ENCODE measurements at regions not wholly inside any gene's neighbourhood (a gene's known extent, or its start where the extent isn't known, plus 50 kb on each side); places are given as distances from the start of the nearest gene placed in this dataset.
"Not testable (repeated sequence)": the region's sequence is repeated elsewhere in the genome, so short reads cannot be mapped to it uniquely, and the experiment has no call there.

DNA sequence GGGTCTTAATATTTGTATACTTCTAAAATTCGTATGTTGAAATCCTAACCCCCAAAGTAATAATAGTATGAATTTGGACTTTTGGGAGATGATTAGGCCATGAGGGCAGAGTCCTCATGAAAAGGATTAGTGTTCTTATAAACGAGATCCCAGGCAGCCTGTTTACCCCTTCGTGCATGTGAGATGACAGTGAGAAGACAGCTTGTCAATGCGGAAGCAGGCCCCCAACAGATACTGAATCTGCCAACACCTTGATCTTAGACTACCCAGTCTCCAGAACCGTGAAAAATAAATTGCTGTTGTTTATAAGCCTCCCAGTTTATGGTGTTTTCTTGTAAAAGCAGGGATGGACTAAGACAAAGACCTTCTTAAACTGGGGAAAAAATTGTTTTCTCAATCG lies 714.2 kb downstream of the SI start:
- DNase-seq: no peak

DNA sequence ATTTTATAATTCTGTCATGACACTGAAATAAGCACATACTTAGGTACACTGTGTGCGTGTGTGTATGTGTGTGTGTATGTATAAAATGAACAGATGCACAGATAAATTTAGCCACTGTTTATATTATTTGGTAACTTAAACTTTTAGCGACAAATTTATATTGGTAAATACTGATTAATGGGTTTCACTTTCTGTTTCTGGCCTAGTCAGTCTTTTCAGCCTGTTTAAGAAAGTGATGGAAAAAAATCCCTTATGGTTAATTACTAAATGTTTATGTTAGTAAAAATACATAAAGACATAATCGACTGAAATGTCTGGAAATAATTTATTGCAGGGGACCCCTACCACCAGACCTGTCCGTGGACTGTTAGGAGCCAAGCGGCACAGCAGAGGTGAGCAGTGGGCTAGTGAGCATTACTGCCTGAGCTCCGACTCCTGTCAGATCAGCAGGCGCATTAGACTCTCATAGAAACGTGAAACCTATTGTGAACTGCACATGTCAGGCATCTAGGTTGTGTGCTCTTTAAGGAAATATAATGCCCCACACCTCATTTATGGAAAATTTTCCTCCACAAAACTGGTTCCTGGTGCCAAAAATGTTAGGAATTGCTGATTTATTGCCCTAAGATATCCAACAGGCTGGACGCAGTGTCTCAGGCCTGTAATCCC lies 717.4 kb downstream of the SI start:
- no peak for DNase-seq

DNA sequence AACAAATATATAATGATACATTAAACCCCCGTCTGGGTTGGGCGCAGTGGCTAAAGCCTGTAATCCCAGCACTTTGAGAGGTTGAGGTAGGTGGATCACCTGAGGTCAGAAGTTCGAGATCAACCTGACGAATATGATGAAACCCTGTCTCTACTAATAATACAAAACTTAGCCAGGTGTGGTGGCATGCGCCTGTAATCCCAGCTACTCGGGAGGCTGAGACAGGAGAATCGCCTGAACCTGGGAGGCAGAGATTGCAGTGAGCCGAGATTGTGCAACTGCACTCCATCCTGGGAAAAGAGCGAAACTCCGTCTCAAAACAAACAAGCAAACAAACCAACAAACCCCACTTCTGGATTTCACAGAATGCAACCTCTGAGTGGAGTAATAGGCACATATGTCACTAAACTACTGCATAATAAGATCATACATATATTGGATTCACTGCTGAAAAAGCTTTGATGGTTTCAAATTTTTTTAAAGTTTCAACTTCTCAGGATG lies 718.2 kb downstream of the SI start:
- no peak for DNase-seq

DNA sequence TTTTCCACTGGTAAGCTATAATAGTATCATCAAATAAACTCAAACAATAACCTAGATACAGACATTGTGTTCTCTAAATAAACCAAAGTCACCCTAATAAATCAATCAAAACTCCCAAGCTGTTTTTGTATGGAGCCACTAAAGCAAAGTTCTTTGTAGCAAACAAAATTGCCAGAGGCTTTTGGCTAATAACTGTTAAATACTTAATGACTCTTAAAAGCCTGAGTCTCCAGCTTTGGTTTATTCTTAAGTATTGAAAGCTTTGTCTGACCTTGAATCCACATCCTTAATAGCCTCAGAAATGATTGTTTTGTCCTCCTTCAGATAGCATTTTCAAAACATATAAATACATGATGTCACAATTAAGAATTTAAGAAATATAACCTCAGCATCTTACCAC lies 725.3 kb downstream of the SI start:
- DNase-seq: no peak

DNA sequence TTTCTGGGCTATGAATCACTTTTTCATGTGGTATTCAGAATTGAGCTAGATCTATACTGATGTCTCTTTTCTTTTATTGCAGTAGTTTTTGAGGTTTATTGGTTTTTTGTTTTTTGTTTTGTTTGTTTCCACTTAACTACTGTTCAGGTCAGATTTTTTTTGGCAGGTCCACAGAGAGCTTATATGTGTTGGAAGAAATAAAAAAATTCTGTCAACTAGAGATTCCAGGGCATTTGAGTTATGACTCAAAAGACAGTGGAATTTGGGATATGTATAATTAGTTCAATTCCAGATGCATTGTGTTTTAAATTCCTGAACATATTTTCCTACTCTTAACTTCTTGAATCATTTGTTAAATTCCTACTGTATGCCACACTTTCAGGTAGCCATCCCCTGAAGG lies 727.2 kb downstream of the SI start:
- no peak for DNase-seq

DNA sequence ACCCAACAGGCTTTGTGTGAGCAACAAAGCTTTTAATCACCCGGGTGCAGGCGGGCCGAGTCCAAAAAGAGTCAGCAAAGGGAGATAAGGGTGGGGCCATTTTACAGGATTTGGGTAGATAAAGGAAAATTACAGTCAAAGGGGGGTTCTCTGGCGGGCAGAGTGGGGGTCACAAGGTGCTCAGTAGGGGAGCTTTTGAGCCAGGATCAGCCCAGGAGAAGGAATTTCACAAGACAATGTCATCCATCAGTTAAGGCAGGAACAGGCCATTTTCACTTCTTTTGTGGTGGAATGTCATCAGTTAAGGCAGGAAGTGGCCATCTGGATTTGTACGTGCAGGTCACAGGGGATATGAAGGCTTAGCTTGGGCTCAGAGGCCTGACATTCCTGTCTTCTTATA lies 736.1 kb downstream of the SI start:
- not testable (repeated sequence) for DNase-seq

DNA sequence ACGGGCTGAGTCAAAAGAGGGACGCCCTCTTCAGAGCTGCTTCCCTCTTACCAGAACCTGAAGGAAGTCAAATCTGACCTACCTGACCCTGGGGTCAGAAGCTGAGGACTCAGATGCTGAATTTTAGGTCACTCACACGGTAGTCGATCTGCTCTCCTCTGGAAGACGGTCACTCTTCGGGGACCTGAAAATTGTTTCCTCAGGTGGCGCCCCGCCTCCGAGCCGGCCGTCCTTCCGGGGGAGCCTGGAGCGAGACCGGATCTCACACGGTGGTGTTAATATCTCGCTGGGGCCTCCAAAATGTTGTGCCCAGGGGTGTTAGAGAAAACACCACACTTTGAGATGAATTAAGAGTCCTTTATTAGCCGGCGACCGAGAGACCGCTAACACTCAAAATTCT lies 737.2 kb downstream of the SI start:
- no peak for DNase-seq

DNA sequence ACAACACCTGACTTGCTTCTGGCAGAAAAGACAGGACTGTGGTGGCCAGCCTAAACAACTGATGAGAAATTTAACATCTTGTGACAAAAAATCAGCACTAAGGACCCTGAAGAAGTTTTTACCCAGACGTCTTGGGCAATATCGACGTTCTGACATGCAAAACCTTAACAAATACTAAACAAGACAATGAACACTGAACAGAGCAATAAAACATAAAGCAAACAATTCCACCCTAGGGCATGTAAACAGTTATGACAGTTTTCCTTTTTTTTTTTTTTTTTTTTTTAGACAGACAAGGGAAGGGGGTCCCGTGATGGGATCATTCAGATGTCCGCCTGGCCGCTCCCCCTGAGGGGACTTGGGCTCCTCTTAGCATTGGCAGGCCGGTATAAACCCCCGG lies 738.0 kb downstream of the SI start:
- no peak for DNase-seq

DNA sequence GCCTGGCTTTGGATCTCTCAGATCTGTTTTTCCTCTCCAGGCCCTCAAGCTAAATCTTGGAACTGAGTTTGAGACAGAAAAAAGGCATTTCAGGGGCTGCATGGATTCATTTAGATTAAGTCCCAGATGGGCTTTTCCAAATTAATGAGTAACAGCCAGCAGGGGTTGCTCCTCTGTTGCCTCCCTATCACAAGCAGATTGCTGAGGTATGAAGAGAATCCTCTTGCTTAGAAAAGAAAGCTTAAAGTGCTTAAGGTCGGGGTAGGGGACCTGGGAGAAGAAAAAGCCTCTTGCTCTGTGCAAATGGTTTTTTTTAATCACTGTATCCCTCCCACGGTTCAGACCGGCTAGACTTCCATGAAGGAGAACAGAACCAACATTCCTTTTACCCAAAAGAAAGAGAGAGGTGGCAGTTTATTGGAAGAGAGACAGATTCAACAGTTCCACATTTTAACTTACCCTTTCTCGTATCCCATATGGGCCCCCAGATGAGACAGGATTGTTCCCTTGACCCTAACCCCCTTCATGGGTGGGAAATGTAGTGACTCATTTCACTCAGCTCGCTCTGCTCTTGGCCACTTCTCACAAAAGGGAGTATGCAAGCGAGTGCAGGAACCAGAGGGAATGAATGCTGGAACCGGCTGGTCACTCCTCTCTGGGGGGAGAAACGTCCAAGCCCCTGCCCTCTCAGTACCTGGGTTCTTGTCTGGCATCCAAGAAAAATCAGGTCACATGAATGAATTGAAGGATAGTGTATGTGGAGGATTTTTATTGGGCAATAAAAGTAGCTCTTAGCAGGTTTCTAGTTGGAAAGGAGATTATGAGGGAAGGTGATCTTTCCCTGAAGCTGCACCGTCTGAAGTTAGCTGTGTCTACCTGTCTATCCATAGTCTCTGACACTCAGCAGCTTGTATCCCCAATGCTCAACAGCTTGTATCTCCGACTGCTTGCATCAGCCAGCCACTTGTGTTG lies 745.2 kb downstream of the SI start:
- no peak for DNase-seq

DNA sequence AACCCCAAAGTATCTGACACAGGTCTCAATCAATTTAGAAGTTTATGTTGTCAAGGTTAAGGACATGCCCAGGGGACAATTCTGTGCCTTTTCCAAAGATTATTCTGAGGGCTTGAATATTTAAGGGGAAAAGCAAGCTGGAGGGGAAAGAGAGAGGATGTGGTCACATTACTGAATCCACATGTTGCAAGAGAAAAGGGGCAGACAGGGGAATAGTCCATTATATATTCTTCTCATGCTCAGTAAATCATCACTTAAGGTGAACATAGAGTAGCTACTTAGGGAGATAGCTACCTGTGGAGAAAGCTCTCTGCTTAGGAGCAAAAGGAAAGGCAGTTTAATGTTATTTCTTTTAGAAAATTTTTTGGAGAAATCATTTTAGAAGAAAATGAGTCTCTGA lies 751.6 kb downstream of the SI start:
- DNase-seq: no peak

DNA sequence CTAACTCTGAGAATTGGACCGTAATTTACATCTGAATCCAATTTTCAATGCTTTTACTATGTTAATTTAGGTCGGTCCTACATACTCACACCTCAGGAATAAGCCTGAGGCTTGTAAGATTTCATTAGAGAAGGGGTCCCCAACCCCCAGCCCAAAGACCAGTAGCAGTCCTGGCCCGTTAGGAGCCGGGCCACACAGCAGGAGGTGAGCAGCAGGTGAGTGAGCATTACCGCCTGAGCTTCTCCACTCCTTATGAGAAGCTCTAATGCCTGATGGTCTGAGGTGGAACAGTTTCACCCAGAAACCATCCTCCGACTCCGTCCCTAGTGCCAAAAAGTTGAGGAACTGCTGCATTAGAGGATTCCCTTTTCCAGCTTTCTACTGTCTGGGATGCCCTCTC lies 757.3 kb downstream of the SI start:
- DNase-seq: no peak

DNA sequence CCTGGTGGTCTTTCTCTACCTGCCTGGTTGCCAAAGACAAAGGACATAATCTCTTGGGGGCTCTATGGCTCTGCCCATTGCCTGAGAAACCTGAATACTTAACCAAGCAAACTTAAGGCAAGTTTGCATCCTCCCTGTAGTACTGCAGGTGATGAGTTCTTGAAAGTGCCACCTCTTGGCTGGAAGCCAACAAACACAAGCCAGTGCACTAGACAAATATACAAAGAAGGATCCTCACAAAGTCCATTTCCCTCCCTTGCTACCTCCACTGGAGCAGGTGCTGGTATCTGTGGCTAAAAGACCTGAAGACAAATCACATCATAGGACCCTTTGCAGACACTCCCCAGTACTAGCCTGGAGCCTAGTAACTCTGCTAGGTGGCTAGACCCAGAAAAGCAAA lies 772.3 kb downstream of the SI start:
- DNase-seq: no peak

DNA sequence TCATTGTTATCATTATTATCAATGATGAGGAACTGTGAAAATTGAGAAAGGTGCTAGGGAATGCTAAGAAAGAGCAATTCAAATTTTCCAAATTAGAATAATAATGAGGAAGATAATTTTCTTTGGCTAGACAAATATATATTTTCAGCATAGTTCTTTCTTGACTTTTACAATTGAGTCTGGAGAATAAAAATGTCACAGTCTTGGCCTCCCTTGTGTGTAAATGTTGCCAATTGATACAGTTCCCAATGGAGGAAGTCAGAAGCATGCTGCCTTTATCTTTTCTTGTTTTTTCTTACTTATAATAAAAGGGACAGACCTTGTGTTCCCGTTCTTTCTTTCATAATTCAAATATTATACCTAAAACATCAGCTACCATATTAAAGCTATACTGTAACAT lies 774.4 kb downstream of the SI start:
- DNase-seq: no peak

DNA sequence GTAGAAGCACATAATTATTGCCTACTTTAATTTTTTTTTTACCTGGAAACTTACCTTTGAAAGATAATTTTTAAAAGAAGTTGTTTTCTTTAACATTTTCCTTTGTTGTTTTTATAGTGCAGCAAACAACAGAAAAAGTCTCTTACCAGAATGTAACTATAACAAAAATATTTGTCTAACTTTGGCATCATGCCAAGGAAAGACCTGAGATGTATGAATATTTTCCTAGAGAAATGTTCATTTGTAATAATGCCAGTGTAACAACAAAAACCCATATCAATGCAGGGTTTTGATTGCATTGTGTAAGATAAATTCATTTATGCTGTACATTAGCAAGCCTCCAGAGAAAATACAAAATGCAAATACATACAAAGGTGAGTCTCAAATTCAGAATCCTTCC lies 775.7 kb downstream of the SI start:
- no peak for DNase-seq

DNA sequence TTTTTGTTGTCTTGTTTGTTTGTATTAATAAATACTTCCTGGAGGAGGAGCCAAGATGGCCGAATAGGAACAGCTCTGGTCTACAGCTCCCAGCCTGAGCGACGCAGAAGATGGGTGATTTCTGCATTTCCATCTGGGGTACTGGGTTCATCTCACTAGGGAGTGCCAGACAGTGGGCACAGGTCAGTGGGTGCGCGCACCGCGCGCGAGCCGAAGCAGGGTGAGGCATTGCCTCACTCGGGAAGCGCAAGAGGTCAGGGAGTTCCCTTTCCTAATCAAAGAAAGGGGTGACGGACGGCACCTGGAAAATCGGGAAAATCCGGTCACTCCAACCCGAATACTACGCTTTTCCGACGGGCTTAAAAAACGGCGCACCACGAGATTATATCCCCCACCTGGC lies 786.8 kb downstream of the SI start:
- not testable (repeated sequence) for DNase-seq

DNA sequence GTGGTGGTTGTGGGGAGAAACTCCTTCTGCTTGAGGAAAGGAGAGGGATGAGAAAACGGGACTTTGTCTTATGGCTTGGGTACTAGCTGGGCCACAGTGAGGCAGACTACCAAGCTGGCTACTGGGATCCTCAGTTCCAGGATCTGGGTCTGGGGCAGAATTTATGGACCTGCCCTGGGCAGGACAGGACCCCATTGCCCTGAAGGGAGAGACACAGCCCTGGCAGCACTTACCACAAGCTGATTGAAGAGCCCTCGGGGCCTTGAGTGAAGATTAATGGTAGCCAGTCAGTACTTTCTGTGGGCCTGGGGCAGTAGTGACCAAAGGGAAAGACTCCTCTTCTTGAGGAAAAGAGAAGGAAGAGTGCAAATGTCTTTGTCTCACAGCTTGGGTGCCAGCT lies 799.7 kb downstream of the SI start:
- DNase-seq: no peak

DNA sequence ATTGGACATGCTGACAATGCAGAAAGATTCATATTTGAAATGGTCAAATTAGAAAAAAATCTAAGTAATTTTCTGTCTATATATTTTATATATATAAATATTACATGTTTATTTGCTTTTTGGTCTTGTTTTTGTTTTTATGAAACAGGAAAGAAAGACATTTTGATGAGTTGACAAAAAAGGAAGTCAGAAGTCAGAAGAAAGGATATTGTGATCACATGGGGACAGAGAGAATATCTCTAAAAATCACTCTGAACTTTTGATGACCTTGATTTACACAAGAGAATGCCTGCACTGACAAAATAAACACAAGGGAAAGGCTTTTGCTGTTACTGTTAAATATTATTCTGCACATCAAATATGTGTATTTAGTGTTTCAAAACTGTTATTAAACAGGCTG lies 811.2 kb downstream of the SI start:
- no peak for DNase-seq

DNA sequence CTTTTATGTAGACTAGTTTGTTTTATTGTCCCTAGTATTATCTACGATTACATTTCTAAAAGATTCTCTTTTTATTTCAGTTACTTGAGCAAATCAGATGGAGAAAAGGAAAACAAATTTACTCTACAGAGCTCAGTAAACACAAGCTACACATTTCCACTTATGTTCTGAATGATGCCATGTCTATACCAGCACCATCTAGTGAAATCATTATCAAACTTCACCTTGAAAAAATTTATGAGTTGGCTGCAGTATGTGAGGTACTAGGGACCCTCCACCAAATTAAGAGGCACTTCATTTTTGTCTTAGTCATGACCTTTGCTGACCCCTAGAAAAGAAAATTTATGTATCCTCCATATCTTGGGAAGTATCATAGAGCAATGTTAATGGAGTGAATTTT lies 827.4 kb downstream of the SI start:
- DNase-seq: no peak

DNA sequence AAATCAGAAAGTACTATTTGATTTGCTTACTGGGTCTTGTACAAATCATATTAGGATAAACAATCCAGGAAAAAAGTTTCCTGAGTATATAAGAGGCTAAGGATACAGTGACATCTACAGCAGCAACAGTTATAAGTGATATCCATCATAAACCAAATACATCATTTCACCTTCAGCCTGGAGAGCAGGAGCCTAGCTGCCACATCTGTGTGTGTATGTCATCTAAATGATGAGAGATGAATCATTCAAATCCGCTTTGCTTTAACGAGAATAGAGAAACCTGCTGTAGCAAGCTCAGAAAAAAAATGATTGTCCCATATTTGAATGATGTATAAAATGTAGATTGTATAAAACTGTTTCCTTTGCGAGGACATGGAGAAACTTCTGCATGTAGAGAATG lies 841.4 kb downstream of the SI start:
- no peak for DNase-seq

DNA sequence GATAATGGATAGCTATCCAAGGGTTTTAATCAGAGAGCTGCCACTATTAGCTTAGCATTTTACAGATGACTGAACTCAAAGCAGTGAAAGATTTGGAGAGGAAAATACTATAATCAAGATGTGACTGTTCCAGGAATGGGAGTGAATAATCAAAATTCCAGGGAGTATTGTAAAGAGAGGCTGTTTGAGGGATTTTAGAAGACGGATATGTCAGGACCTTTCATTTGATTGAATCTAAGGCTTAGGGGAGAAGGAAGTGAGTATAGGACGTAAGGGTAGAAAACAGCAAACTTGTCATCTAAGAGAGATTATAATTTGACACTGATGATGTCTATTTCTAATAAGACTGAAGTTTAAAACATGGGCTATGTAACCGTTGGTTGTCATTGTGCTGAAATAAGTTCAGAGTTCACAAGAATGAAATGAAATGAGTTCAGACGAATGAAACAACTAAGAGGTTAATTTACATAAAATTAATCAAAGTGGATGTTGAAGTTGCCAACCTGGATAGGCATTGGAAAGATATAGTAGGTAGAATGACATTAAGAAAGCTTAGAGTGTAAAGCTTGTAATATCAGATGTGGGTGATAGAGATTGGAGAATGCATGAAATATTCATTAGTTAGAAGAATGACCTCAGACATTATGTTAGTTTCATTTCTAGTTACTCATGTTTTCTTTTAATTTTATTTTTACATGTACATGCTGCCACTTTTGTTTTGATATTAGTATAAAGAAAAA lies 842.8 kb downstream of the SI start:
- DNase-seq: no peak

DNA sequence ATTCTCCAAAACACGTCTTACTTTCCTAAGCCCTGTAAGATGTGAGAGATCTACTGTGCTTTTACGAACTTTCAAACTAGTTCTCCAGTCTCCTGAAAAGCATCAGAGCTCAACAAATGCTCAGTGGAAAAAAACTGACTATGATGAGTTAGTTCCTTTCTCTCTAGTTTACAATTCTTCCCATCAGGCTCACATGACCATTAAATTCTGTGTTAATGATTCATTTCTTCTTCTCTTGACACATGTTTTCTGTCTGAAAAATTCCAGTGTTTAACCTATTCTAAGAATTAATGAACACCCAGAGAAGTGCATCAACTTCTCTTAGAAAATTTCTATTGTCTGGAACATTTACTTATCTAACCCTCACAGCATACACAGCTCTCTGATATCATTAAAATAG lies 844.3 kb downstream of the SI start:
- DNase-seq: no peak

DNA sequence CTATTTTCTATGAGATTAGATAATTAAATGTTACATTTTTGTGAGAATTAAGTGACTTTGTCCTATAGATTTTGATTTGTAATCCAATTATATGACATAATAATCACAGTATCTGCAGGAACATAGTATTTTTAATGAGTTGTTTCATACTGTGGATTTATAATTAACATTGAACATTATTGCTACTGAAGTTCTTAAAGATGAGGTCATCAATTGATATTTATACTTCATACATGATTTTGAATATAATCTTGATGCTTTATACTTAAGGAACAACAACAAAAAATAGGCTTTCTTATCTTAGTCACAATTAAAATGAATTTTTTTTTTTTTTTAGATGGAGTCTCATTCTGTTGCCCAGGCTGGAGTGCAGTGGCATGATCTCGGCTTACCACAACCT lies 846.6 kb downstream of the SI start:
- DNase-seq: no peak

DNA sequence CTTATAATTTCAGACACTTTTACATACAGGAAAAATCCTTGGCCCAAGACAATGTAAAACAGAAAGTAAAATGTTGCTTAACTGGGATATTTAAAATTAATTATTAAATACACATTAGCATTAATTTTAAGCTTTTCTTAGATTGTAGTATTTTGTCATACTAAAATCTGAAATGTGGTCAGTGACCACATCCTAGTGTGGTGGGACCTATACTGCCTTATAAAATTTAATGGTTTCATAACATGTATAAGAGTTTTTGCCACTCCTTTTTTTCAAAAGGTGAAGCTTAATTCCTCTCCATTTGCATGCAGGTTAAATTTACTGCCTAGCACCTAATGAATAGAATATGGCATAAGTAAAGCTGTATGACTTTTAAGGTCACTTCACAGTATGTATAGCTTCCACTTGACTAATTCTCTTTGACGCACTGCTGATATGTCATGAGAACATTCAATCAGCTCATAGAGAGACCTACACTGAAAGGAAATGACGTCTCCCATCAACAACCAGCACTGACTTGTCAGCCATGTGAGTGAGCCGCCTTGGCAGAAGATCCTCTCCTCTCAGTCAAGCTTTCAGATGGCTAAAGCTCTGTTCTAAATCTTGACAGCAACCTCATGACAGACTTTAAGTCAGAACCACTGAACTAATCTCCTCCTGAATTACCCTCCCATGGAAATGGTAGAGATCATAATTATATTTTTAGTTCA lies 847.8 kb downstream of the SI start:
- DNase-seq: no peak

Measured in SIG-M5 (cell line).